HFFc6 (cell line): ENCODE measurements at regions not wholly inside any gene's neighbourhood (a gene's known extent, or its start where the extent isn't known, plus 50 kb on each side); places are given as distances from the start of the nearest gene placed in this dataset.

Experiments used
- DNase-seq: peaks from one replicate; pipeline ENCODE4 v3.0.0-alpha.2; 2018
- H3K27ac Mint-ChIP-seq: 2 replicates; pipeline ENCODE4 v1.8.0; 2020; ENCODE audit warnings: mild to moderate bottlenecking, mixed read lengths
- H3K27me3 Mint-ChIP-seq: 2 replicates; pipeline ENCODE4 v1.8.0; 2021; ENCODE audit warnings: mild to moderate bottlenecking, moderate library complexity, mixed read lengths; ENCODE audit not compliant: insufficient read depth
- H3K36me3 Mint-ChIP-seq: 2 replicates; pipeline ENCODE4 v1.8.0; 2021; ENCODE audit warnings: low read depth, mixed read lengths
- H3K4me1 Mint-ChIP-seq: 2 replicates; pipeline ENCODE4 v1.8.0; 2020; ENCODE audit warnings: low read depth, mixed read lengths
- H3K4me3 Mint-ChIP-seq: 2 replicates; pipeline ENCODE4 v1.8.0; 2020; ENCODE audit warnings: mild to moderate bottlenecking, moderate library complexity, mixed read lengths
- H3K9me3 Mint-ChIP-seq: 2 replicates; pipeline ENCODE4 v1.8.0; 2020; ENCODE audit warnings: mild to moderate bottlenecking, mixed read lengths
- CTCF ChIP-seq: fragments of 200-600 bp; sonication (generic); IDR thresholded peaks from 2 replicates; pipeline ENCODE4 v1.5.0; 2021; ENCODE audit warnings: antibody characterized with exemption, mild to moderate bottlenecking

- no peaks in the 10 kb centered on the region for H3K36me3 Mint-ChIP-seq
- peak; percentile 24; the same call in 1 of the 2 replicates for TF ChIP-seq CTCF
- H3K27ac Mint-ChIP-seq = no peak overlapping the region
- peaks cover 30% of the 10 kb centered on the region for H3K4me1 Mint-ChIP-seq
- DNase-seq = peak; percentile 33
- no peak overlapping the region for H3K4me3 Mint-ChIP-seq
- no peaks in the 10 kb centered on the region for H3K9me3 Mint-ChIP-seq
- H3K27me3 Mint-ChIP-seq = peaks cover 6% of the 10 kb centered on the region; the same call in 1 of the 2 replicates
Measured at GRCh38 chr6:137697267-137697938, 169.7 kb upstream of the TNFAIP3 start.

- H3K4me1 Mint-ChIP-seq = peaks cover 30% of the 10 kb centered on the region
- H3K4me3 Mint-ChIP-seq = no peak overlapping the region
- H3K27me3 Mint-ChIP-seq = peaks cover 6% of the 10 kb centered on the region; the same call in 1 of the 2 replicates
- no peak for DNase-seq
- no peak for TF ChIP-seq CTCF
- H3K27ac Mint-ChIP-seq = peak overlapping the region; percentile 74
- H3K9me3 Mint-ChIP-seq = no peaks in the 10 kb centered on the region
- no peaks in the 10 kb centered on the region for H3K36me3 Mint-ChIP-seq
Measured at GRCh38 chr6:137698636-137699030, 168.4 kb upstream of the TNFAIP3 start.

GRCh38 chr6:137699031-137699683 lies 167.9 kb upstream of the TNFAIP3 start:
- no peaks in the 10 kb centered on the region for H3K9me3 Mint-ChIP-seq
- H3K27ac Mint-ChIP-seq = peak overlapping the region; percentile 74
- peak; percentile 19 for DNase-seq
- no peaks in the 10 kb centered on the region for H3K36me3 Mint-ChIP-seq
- H3K27me3 Mint-ChIP-seq = peaks cover 6% of the 10 kb centered on the region; the same call in 1 of the 2 replicates
- H3K4me3 Mint-ChIP-seq = peak overlapping the region; percentile 34
- H3K4me1 Mint-ChIP-seq = peaks cover 30% of the 10 kb centered on the region
- no peak for TF ChIP-seq CTCF

- Mint-ChIP-seq H3K4me3 (no peak overlapping the region), H3K4me1 (peaks cover 33% of the 10 kb centered on the region), H3K27ac (no peak overlapping the region), H3K36me3 (no peaks in the 10 kb centered on the region), H3K27me3 (peaks cover 6% of the 10 kb centered on the region; the same call in 1 of the 2 replicates), H3K9me3 (no peaks in the 10 kb centered on the region)
- no peak for TF ChIP-seq CTCF
- no peak for DNase-seq
Measured at GRCh38 chr6:137700161-137700560, 166.9 kb upstream of the TNFAIP3 start.

- no peak overlapping the region for H3K27ac Mint-ChIP-seq
- no peaks in the 10 kb centered on the region for H3K36me3 Mint-ChIP-seq
- H3K9me3 Mint-ChIP-seq = no peaks in the 10 kb centered on the region
- H3K4me3 Mint-ChIP-seq = no peak overlapping the region
- no peak for TF ChIP-seq CTCF
- peaks cover 36% of the 10 kb centered on the region for H3K4me1 Mint-ChIP-seq
- H3K27me3 Mint-ChIP-seq = no peaks in the 10 kb centered on the region
- no peak for DNase-seq
Measured at GRCh38 chr6:137700751-137701477, 166.1 kb upstream of the TNFAIP3 start.
